Astrocyte (in vitro differentiated cells and primary cell): ENCODE measurements at regions not wholly inside any gene's neighbourhood (a gene's known extent, or its start where the extent isn't known, plus 50 kb on each side); places are given as distances from the start of the nearest gene placed in this dataset.

Experiments
- DNase-seq: peaks from one replicate; pipeline ENCODE4 v3.0.0-alpha.2; 2010; ENCODE audit warnings: low read depth
- FAIRE-seq: peaks from 2 replicates; lab custom pipeline; 2011; peaks lifted over from hg19 to GRCh38; lab: Jason Lieb, UNC
- H2AFZ ChIP-seq: 2 replicates; pipeline ENCODE4 v1.6.0; 2012; ENCODE audit warnings: low read depth, low read length, inconsistent platforms
- H3K27ac ChIP-seq: 2 replicates; pipeline ENCODE4 v1.5.1; 2011; ENCODE audit warnings: low read depth, low read length, inconsistent platforms
- H3K27me3 ChIP-seq: 2 replicates; pipeline ENCODE4 v1.6.0; 2011; ENCODE audit warnings: low read length, inconsistent platforms; ENCODE audit not compliant: insufficient read depth
- H3K36me3 ChIP-seq: 2 replicates; pipeline ENCODE4 v1.5.1; 2011; ENCODE audit warnings: low read length, inconsistent platforms; ENCODE audit not compliant: insufficient read depth
- H3K4me1 ChIP-seq: 2 replicates; pipeline ENCODE4 v1.5.1; 2011; ENCODE audit warnings: low read length, inconsistent platforms; ENCODE audit not compliant: insufficient read depth
- H3K4me2 ChIP-seq: 2 replicates; pipeline ENCODE4 v1.6.0; 2012; ENCODE audit warnings: low read length, inconsistent platforms
- H3K4me3 ChIP-seq: 2 replicates; pipeline ENCODE4 v1.5.1; 2011; ENCODE audit warnings: low read depth, mild to moderate bottlenecking, low read length, inconsistent platforms; ENCODE audit not compliant: insufficient read depth
- H3K79me2 ChIP-seq: 2 replicates; pipeline ENCODE4 v1.6.0; 2012; ENCODE audit warnings: mild to moderate bottlenecking, low read length, inconsistent platforms; ENCODE audit not compliant: insufficient read depth
- H3K9ac ChIP-seq: 2 replicates; pipeline ENCODE4 v1.6.0; 2012; ENCODE audit warnings: mild to moderate bottlenecking, low read length, inconsistent platforms
- H3K9me3 ChIP-seq: 2 replicates; pipeline ENCODE4 v1.5.1; 2012; ENCODE audit warnings: low read depth, mild to moderate bottlenecking, low read length, inconsistent platforms; ENCODE audit not compliant: insufficient read depth
- H4K20me1 ChIP-seq: 2 replicates; pipeline ENCODE4 v1.6.0; 2012; ENCODE audit warnings: low read length, inconsistent platforms; ENCODE audit not compliant: insufficient read depth
- H3K27ac Mint-ChIP-seq: one replicate; pipeline ENCODE4 v1.8.0; 2021; ENCODE audit warnings: mild to moderate bottlenecking, mixed read lengths; ENCODE audit not compliant: unreplicated experiment
- H3K27me3 Mint-ChIP-seq: one replicate; pipeline ENCODE4 v1.8.0; 2021; ENCODE audit warnings: low read depth, mixed read lengths; ENCODE audit not compliant: unreplicated experiment
- H3K36me3 Mint-ChIP-seq: one replicate; pipeline ENCODE4 v1.8.0; 2021; ENCODE audit warnings: low read depth, mixed read lengths; ENCODE audit not compliant: unreplicated experiment
- H3K4me1 Mint-ChIP-seq: one replicate; pipeline ENCODE4 v1.8.0; 2021; ENCODE audit warnings: low read depth, mixed read lengths; ENCODE audit not compliant: unreplicated experiment
- H3K4me3 Mint-ChIP-seq: one replicate; pipeline ENCODE4 v1.8.0; 2021; ENCODE audit warnings: mild to moderate bottlenecking, moderate library complexity, mixed read lengths; ENCODE audit not compliant: unreplicated experiment
- H3K9me3 Mint-ChIP-seq: one replicate; pipeline ENCODE4 v1.8.0; 2021; ENCODE audit warnings: mild to moderate bottlenecking, mixed read lengths; ENCODE audit not compliant: unreplicated experiment
- EZH2 ChIP-seq: IDR thresholded peaks from 2 replicates; pipeline ENCODE4 v1.6.1; 2012; ENCODE audit warnings: mild to moderate bottlenecking, low read length, inconsistent platforms; ENCODE audit not compliant: insufficient read depth
- TF ChIP-seq, protein P1 (sequence below): IDR thresholded peaks from 2 replicates; pipeline ENCODE4 v1.5.1; 2011; ENCODE audit warnings: low read depth, mild to moderate bottlenecking, inconsistent platforms, low read length, moderate library complexity; ENCODE audit not compliant: insufficient read depth

DNA sequence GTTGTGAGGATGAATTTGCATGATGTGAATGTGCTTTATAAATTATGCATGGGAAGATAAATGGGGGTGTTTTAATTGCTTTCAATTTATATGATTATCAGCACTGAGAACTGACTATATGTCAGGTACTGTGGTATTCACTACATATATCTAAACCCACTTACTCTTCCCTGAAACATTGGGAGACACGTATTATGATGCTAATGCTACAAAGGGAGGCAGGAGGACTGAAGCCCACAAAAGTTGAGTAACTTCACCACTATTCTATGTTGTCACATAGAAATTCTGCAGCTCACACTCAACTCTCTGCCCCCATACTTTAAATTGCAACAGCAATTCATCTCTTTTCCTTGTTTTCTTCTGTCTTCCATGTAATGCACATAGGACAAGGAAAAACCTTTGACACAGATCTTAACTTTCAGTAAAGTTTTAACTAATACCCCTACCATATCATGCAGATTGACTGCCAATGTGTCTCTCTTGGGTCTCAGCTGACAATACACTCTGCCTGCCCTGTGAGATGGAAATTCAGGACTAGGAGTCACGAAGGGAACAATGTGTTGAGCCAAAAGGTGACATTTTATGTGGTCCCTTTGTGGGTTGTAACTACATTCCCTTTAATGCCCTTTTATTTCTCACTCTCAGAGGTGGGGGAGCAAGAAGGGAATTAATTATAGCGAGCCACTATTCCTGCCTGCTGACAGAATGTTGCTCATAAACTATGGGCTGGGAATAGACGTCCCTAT, 691.0 kb upstream of the SORCS1 start:
- H2AFZ ChIP-seq: no peak overlapping the region

DNA sequence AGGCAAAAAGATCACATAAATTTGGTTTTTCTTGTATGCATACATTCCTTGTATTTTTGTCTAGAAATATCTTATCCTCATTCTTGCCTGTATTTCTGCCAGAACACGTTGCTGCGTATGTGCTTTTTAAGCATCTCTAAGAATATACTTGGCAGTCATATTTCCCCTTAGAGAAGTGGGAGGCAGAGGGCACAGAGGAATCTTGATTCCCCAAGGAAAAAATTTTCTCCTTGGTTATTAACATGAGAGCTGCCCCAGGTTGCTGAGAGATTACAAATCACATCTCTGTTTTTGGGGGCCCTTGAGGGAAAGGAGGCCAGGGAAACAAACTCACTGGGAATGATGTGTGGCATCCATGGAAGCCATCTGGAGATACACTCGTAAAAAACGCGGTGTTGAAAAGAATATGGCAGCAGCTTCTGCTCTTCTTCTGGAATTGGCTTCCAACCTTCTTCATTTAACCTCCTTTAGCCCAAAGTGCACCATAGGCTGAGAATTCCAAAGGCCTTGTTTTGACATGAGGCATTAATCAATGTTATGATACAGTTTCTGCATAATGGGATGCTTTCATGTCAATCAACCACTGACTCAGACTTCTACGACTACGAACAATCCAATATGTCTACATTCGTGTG, 684.3 kb upstream of the SORCS1 start:
- Histone ChIP-seq H3K9me3 (no peaks in the 10 kb centered on the region), H3K79me2 (no peaks in the 10 kb centered on the region), H3K27me3 (no peaks in the 10 kb centered on the region), H3K4me1 (no peaks in the 10 kb centered on the region), H3K36me3 (no peaks in the 10 kb centered on the region), H2AFZ (no peak overlapping the region), H4K20me1 (no peaks in the 10 kb centered on the region), H3K27ac (no peak overlapping the region), H3K9ac (no peak overlapping the region), H3K4me2 (no peak overlapping the region), H3K4me3 (no peak overlapping the region)
- Mint-ChIP-seq H3K27me3 (no peaks in the 10 kb centered on the region), H3K4me1 (no peaks in the 10 kb centered on the region), H3K9me3 (peaks cover 3% of the 10 kb centered on the region), H3K4me3 (no peak overlapping the region), H3K36me3 (no peaks in the 10 kb centered on the region), H3K27ac (no peak overlapping the region)
- DNase-seq (no peak), FAIRE-seq (no peak)
- TF ChIP-seq EZH2: no peak
- TF ChIP-seq, protein P1, sequence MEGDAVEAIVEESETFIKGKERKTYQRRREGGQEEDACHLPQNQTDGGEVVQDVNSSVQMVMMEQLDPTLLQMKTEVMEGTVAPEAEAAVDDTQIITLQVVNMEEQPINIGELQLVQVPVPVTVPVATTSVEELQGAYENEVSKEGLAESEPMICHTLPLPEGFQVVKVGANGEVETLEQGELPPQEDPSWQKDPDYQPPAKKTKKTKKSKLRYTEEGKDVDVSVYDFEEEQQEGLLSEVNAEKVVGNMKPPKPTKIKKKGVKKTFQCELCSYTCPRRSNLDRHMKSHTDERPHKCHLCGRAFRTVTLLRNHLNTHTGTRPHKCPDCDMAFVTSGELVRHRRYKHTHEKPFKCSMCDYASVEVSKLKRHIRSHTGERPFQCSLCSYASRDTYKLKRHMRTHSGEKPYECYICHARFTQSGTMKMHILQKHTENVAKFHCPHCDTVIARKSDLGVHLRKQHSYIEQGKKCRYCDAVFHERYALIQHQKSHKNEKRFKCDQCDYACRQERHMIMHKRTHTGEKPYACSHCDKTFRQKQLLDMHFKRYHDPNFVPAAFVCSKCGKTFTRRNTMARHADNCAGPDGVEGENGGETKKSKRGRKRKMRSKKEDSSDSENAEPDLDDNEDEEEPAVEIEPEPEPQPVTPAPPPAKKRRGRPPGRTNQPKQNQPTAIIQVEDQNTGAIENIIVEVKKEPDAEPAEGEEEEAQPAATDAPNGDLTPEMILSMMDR: no peak

More for the DNA sequence above, 691.0 kb upstream of the SORCS1 start:
- Mint-ChIP-seq H3K4me3 (no peak overlapping the region), H3K4me1 (no peaks in the 10 kb centered on the region), H3K27me3 (no peaks in the 10 kb centered on the region), H3K36me3 (no peaks in the 10 kb centered on the region), H3K27ac (no peak overlapping the region), H3K9me3 (peaks cover 3% of the 10 kb centered on the region)
- FAIRE-seq (no peak), DNase-seq (no peak)
- no peaks in the 10 kb centered on the region for H3K79me2 ChIP-seq
- H3K4me2 ChIP-seq: no peak overlapping the region
- H3K9ac ChIP-seq: no peak overlapping the region
- H3K27me3 ChIP-seq: no peaks in the 10 kb centered on the region
- no peaks in the 10 kb centered on the region for H3K36me3 ChIP-seq
- no peaks in the 10 kb centered on the region for H4K20me1 ChIP-seq
- H3K27ac ChIP-seq: no peak overlapping the region
- H3K4me3 ChIP-seq: no peak overlapping the region
- H3K9me3 ChIP-seq: peaks cover 2% of the 10 kb centered on the region
- H3K4me1 ChIP-seq: no peaks in the 10 kb centered on the region
- TF ChIP-seq, protein P1: no peak
- TF ChIP-seq EZH2: no peak

DNA sequence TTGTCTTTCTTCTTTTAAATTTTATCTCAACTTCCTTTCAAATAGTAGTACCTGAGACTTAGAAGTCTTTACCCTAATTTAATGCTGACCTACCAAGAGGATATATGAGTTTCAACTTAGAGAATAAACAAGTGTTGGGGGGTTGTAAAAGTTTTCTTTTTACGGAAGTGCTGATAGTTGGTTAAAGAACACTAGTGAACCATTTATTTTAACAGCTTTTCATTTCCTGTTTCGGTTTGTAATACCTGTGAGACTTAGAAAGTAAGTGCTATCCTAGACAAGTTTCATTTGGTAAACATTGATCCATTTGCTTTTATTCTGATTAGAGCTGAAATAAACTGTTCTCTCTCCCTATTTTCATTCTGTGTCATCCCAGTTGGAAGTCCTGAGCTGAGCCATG, 683.1 kb upstream of the SORCS1 start:
- no peaks in the 10 kb centered on the region for H4K20me1 ChIP-seq
- no peak for FAIRE-seq
- peaks cover 3% of the 10 kb centered on the region for H3K9me3 Mint-ChIP-seq

More for the DNA sequence above, 683.1 kb upstream of the SORCS1 start:
- H3K79me2 ChIP-seq: no peaks in the 10 kb centered on the region
- no peaks in the 10 kb centered on the region for H3K4me1 ChIP-seq
- no peak overlapping the region for H3K4me3 ChIP-seq
- Mint-ChIP-seq H3K4me1 (no peaks in the 10 kb centered on the region), H3K27me3 (peaks cover 3% of the 10 kb centered on the region), H3K27ac (no peak overlapping the region), H3K4me3 (no peak overlapping the region), H3K36me3 (no peaks in the 10 kb centered on the region)
- TF ChIP-seq, protein P1: no peak
- no peak for TF ChIP-seq EZH2
- no peak for DNase-seq
- no peaks in the 10 kb centered on the region for H3K9me3 ChIP-seq
- no peaks in the 10 kb centered on the region for H3K27me3 ChIP-seq
- H3K36me3 ChIP-seq: no peaks in the 10 kb centered on the region
- no peak overlapping the region for H3K27ac ChIP-seq
- no peak overlapping the region for H3K4me2 ChIP-seq
- no peak overlapping the region for H3K9ac ChIP-seq
- H2AFZ ChIP-seq: no peak overlapping the region
